ENCODE measurements at regions not wholly inside any gene's neighbourhood (a gene's known extent, or its start where the extent isn't known, plus 50 kb on each side); places are given as distances from the start of the nearest gene placed in this dataset.

GRCh38 chr9:13382595-13382994, 103.1 kb upstream of the MPDZ start (continued):
- TF ChIP-seq ZNF790 (CRISPR knock-in tag; IDR thresholded peaks at IDR 0.05; ENCODE audit: borderline replicate concordance) (no peak), NFE2L1 (CRISPR knock-in tag; IDR thresholded peaks at IDR 0.05; ENCODE audit: borderline replicate concordance) (no peak), ZNF747 (CRISPR knock-in tag; IDR thresholded peaks at IDR 0.05; ENCODE audit: borderline replicate concordance) (no peak), ZNF891 (CRISPR knock-in tag; IDR thresholded peaks at IDR 0.05) (no peak), ATF2 (CRISPR knock-in tag; IDR thresholded peaks at IDR 0.05) (no peak), CHCHD3 (CRISPR knock-in tag; IDR thresholded peaks at IDR 0.05) (no peak), XBP1 (CRISPR knock-in tag; IDR thresholded peaks at IDR 0.05) (no peak)

GRCh38 chr9:13380903-13381302, 101.4 kb upstream of the MPDZ start:
- in situ Hi-C loops (cut with HindIII; ENCODE audit: extremely low pct_ligation_motif_present, low pct_unique_long_range_greater_than_20kb): no loop called here
- TF ChIP-seq E2F5 (CRISPR knock-in tag; conservative IDR thresholded peaks at IDR 0.05): no peak
- no peak for TF ChIP-seq ZNF652 (CRISPR knock-in tag; IDR thresholded peaks at IDR 0.05; ENCODE audit: borderline replicate concordance, low read depth)
- no peak for TF ChIP-seq ZNF180 (CRISPR knock-in tag; IDR thresholded peaks at IDR 0.05; ENCODE audit: borderline replicate concordance, low read depth)
- TF ChIP-seq ONECUT2 (CRISPR knock-in tag; IDR thresholded peaks at IDR 0.05): no peak
- TF ChIP-seq PRDM10 (CRISPR knock-in tag; IDR thresholded peaks at IDR 0.05; ENCODE audit: low read depth): no peak
- no peak for TF ChIP-seq CENPBD1 (CRISPR knock-in tag; IDR thresholded peaks at IDR 0.05; ENCODE audit: borderline replicate concordance, low read depth)
- no peak for TF ChIP-seq ZNF761 (CRISPR knock-in tag; conservative IDR thresholded peaks at IDR 0.05)
- no peak for TF ChIP-seq ZNF281 (CRISPR knock-in tag; IDR thresholded peaks at IDR 0.05; ENCODE audit: borderline replicate concordance)

More at GRCh38 chr9:13380903-13381302, 101.4 kb upstream of the MPDZ start:
- Histone ChIP-seq H3K27ac (ENCODE audit: extremely low read length, insufficient read depth, low read length) (no peak overlapping the region), H3K36me3 (replicated peaks in 1 of 2; ENCODE audit: control insufficient read depth in 1 of 2, insufficient read depth in 2 of 2, low read length in 2 of 2) (no peaks in the 10 kb centered on the region), H2AFZ (ENCODE audit: low read length) (no peak overlapping the region), H3K4me1 (ENCODE audit: insufficient read depth, low read length) (no peaks in the 10 kb centered on the region), H3K4me2 (ENCODE audit: low read depth, low read length) (no peak overlapping the region), H3K79me2 (ENCODE audit: insufficient read depth, low read length) (no peaks in the 10 kb centered on the region), H3K4me3 (replicated peaks in 1 of 3; ENCODE audit: insufficient read depth in 1 of 3, low read depth in 2 of 3, low read length in 3 of 3) (no peak overlapping the region), H3K9me3 (ENCODE audit: low read length) (no peaks in the 10 kb centered on the region), H3K27me3 (ENCODE audit: control insufficient read depth in 1 of 2, insufficient read depth in 2 of 2, low read length in 2 of 2) (no peaks in the 10 kb centered on the region), H3K9ac (ENCODE audit: insufficient read depth, low read depth, low read length) (no peak overlapping the region), H4K20me1 (ENCODE audit: insufficient read depth, low read length) (no peaks in the 10 kb centered on the region)
- intact Hi-C loops (cut with micrococcal nuclease; ENCODE audit: unreplicated experiment): no loop called here
- DNase-seq (ENCODE audit: low spot score): no peak
- POLR2A ChIA-PET: no interaction called here
- FAIRE-seq: no peak
- BruUV-seq (replicated peaks): no TSS peak
- CTCF ChIA-PET (ENCODE audit: low intra/inter-chr PET ratio, low total read pairs): no interaction called here
- WGBS (ENCODE audit: low lambda C conversion rate): 5% methylated on average over 2 of the region's 3 CpGs
- no peak for ATAC-seq
